Transverse colon (tissue), 4 donors: ENCODE measurements at regions not wholly inside any gene's neighbourhood (a gene's known extent, or its start where the extent isn't known, plus 50 kb on each side); places are given as distances from the start of the nearest gene placed in this dataset.

Source experiments
- DNase-seq: peaks from one replicate; pipeline ENCODE4 v3.0.0-alpha.2; 2019
- H3K27ac ChIP-seq, 4 donors: fragments of 200-600 bp; sonication (generic); 2 replicates each; pipeline ENCODE4 v1.5.1; 2016 to 2018; ENCODE audit warnings: inconsistent platforms in 4 of 4
- H3K27me3 ChIP-seq: fragments of 200-600 bp; sonication (generic); 2 replicates; pipeline ENCODE4 v1.5.1; 2017; ENCODE audit warnings: inconsistent platforms
- H3K36me3 ChIP-seq, 4 donors: fragments of 200-600 bp; sonication (generic); 2 replicates each; pipeline ENCODE4 v1.5.1; 2017 to 2019; ENCODE audit warnings: inconsistent platforms in 4 of 4
- H3K4me1 ChIP-seq, 4 donors: fragments of 200-600 bp; sonication (generic); 2 replicates each; pipeline ENCODE4 v1.5.1; 2017 to 2020; ENCODE audit warnings: inconsistent platforms in 4 of 4
- H3K4me3 ChIP-seq, 4 donors: fragments of 200-600 bp; sonication (generic); 1 replicate in 1 of 4; 2 replicates in 3 of 4; pipeline versions ENCODE4 v1.5.1 to v1.6.1; 2017 to 2019; ENCODE audit warnings: inconsistent platforms in 4 of 4
- H3K9me3 ChIP-seq, 2 donors: fragments of 200-600 bp; sonication (generic); 2 replicates each; pipeline ENCODE4 v1.5.1; 2017 to 2019; ENCODE audit warnings: inconsistent platforms in 2 of 2
- EP300 ChIP-seq: sonication (generic); formaldehyde crosslinking; IDR thresholded peaks from one replicate; pipeline ENCODE4 v1.6.1; 2017; ENCODE audit warnings: antibody characterized with exemption, low read depth
- POLR2A ChIP-seq: fragments of 450-650 bp; IDR thresholded peaks from one replicate; pipeline ENCODE4 v1.6.1; 2016; ENCODE audit warnings: antibody characterized with exemption, mild to moderate bottlenecking, moderate library complexity
- POLR2AphosphoS5 ChIP-seq, 3 donors: sonication (generic); formaldehyde crosslinking; IDR thresholded peaks; one replicate each; pipeline ENCODE4 v1.6.1; 2016; ENCODE audit warnings: antibody characterized with exemption in 3 of 3
- WGBS, 2 donors: methylation state at CpG; one replicate each; pipeline ENCODE4 v1.1.5; 2018; ENCODE audit warnings: low coverage in 1 of 2; 5-methylcytosine and 5-hydroxymethylcytosine counted together
- in situ Hi-C, 4 donors: fragments of 200-750 bp; cut with MboI; loops; one replicate each; pipeline versions ENCODE4 v1.15.0 to v1.15.1; 2017; ENCODE audit warnings: low sequenced_read_pairs in 3 of 4, low pct_ligation_motif_present in 1 of 4, low pct_unique_long_range_greater_than_20kb in 1 of 4
- intact Hi-C: fragments of 100-400 bp; cut with DNase I; formaldehyde crosslinking; loops from one replicate; pipeline ENCODE4 v1.15.1; 2023; ENCODE audit warnings: low total_unique reads
- TF ChIP-seq, protein P1 (sequence below), 5 experiments: fragments of 200-600 bp in 3 of 5; fragments of 450-650 bp in 2 of 5; sonication (generic) in 3 of 5; IDR thresholded peaks; 1 replicate in 2 of 5; 2 replicates in 3 of 5; pipeline ENCODE4 v1.5.1; 2016 to 2017; ENCODE audit warnings: antibody characterized with exemption in 5 of 5, inconsistent platforms in 3 of 5, mild to moderate bottlenecking in 2 of 5, moderate library complexity in 1 of 5

DNA sequence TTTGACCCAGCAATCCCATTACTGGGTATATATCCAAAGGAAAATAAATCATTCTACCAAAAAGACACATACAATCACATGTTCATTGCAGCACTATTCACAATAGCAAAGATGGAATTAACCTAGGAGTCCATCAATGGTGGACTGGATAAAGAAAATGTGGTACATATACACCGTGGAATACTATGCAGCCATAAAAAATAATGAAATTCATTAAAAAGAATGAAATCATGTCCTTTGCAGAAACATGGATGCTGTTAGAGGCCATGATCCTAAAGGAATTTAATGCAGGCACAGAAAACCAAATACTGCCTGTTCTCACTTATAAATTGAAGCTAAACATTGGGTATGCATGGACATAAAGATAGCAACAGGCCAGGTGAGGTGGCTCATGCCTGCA lies 61.9 kb upstream of the BMP6 start:
- no peaks in the 10 kb centered on the region for H3K9me3 ChIP-seq
- TF ChIP-seq POLR2A = no peak
- no peak for TF ChIP-seq EP300
- TF ChIP-seq, protein P1, sequence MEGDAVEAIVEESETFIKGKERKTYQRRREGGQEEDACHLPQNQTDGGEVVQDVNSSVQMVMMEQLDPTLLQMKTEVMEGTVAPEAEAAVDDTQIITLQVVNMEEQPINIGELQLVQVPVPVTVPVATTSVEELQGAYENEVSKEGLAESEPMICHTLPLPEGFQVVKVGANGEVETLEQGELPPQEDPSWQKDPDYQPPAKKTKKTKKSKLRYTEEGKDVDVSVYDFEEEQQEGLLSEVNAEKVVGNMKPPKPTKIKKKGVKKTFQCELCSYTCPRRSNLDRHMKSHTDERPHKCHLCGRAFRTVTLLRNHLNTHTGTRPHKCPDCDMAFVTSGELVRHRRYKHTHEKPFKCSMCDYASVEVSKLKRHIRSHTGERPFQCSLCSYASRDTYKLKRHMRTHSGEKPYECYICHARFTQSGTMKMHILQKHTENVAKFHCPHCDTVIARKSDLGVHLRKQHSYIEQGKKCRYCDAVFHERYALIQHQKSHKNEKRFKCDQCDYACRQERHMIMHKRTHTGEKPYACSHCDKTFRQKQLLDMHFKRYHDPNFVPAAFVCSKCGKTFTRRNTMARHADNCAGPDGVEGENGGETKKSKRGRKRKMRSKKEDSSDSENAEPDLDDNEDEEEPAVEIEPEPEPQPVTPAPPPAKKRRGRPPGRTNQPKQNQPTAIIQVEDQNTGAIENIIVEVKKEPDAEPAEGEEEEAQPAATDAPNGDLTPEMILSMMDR (IDR thresholded peaks at IDR 0.05) = no peak
- no peak for TF ChIP-seq POLR2AphosphoS5 (IDR thresholded peaks at IDR 0.05)
- H3K36me3 ChIP-seq = no peaks in the 10 kb centered on the region
- intact Hi-C loops = no loop called here
- no peak overlapping the region for H3K27ac ChIP-seq
- DNase-seq = no peak
- no peaks in the 10 kb centered on the region for H3K27me3 ChIP-seq
- no peak overlapping the region for H3K4me3 ChIP-seq
- in situ Hi-C loops = no loop called here
- WGBS, 2 donors = 76 to 100% methylated on average over 1 of the region's 1 CpG
- H3K4me1 ChIP-seq = no peaks in the 10 kb centered on the region

DNA sequence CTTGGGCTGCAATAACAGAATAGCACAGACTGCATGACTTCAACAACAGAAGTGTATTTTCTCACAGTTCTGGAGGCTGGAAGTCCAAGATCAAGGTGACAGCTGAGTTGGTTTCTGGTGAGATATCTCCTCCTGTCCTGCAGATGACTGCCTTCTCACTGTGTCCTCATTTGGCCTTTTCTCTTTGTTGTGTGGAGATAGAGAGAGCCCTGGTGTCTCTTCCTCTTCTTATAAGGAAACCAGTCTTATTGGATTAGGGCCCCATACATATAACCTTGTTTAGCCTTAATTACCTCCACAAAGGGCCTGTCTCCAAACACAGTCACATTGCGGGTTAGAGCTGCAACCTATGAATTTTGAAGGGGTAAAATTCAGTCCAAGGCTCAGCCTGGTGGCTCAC lies 57.0 kb upstream of the BMP6 start:
- in situ Hi-C loops (no loop called here), intact Hi-C loops (no loop called here)
- H3K4me1 ChIP-seq = peaks cover 0 to 14% (median 8%) of the 10 kb centered on the region in 4 donors
- no peaks in the 10 kb centered on the region for H3K36me3 ChIP-seq
- H3K4me3 ChIP-seq = no peak overlapping the region
- H3K27me3 ChIP-seq = peaks cover 12% of the 10 kb centered on the region
- no peak for DNase-seq
- 95 to 100% methylated on average over 1 of the region's 1 CpG for WGBS, 2 donors
- no peaks in the 10 kb centered on the region for H3K9me3 ChIP-seq
- TF ChIP-seq, protein P1 (IDR thresholded peaks at IDR 0.05) = no peak
- TF ChIP-seq POLR2AphosphoS5 (IDR thresholded peaks at IDR 0.05) (no peak), POLR2A (no peak), EP300 (no peak)
- no peak overlapping the region for H3K27ac ChIP-seq

DNA sequence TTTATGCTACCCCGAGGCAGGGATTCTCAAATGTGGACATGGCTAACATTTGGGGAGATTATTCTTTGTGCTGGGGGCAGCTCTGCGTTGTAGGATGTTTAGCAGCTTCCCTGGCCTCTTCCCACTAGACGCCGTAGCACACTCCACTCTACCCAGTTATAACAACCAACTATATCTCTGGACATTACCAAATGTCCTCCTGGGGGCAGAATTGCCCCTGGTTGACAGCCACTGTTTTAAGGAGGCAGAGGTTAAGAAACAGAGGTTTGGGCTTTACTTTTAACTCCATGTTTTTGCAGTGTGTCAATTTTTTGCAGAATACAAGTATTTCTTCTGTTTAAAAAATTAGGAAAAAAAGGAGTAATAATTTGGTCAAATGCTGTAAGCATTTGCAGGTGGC lies 56.2 kb upstream of the BMP6 start:
- H3K27ac ChIP-seq = no peak overlapping the region
- H3K4me1 ChIP-seq = peaks cover 0 to 21% (median 8%) of the 10 kb centered on the region in 4 donors
- no peak overlapping the region for H3K4me3 ChIP-seq
- DNase-seq = no peak
- no peaks in the 10 kb centered on the region for H3K9me3 ChIP-seq
- in situ Hi-C loops = no loop called here
- WGBS, 2 donors = 83 to 92% methylated on average over 3 to 4 of the region's 4 CpGs
- no peaks in the 10 kb centered on the region for H3K36me3 ChIP-seq
- intact Hi-C loops = no loop called here
- H3K27me3 ChIP-seq = peaks cover 12% of the 10 kb centered on the region
- TF ChIP-seq POLR2AphosphoS5 (IDR thresholded peaks at IDR 0.05) (no peak), POLR2A (no peak), EP300 (no peak)
- TF ChIP-seq, protein P1 (IDR thresholded peaks at IDR 0.05) = no peak

DNA sequence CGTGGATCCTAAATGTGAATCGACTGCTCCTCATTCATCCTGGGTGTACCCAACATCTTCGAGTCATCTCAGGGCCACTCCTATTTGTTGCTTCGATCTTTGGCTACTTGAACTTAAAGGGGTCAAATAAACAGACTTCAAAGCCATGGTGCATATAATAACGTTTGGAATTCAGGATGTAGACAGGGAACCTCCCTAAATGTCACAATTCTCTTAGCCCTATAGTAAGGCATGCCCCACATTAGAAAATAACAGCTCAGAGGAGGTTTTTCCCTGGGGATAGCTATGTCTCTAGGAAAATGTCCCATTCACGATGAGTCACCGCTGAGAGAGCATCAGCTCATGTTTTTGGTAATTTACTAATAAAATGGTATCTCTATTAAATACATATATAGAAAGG lies 54.8 kb upstream of the BMP6 start:
- in situ Hi-C loops (no loop called here), intact Hi-C loops (no loop called here)
- Histone ChIP-seq H3K27me3 (peaks cover 12% of the 10 kb centered on the region), H3K9me3 (no peaks in the 10 kb centered on the region), H3K4me3 (no peak overlapping the region), H3K27ac (no peak overlapping the region), H3K4me1 (peaks cover 0 to 21% (median 8%) of the 10 kb centered on the region in 4 donors), H3K36me3 (no peaks in the 10 kb centered on the region)
- DNase-seq = no peak
- 54 to 57% methylated on average over 6 to 7 of the region's 7 CpGs for WGBS, 2 donors
- TF ChIP-seq, protein P1 (IDR thresholded peaks at IDR 0.05) = no peak
- no peak for TF ChIP-seq EP300
- TF ChIP-seq POLR2A = no peak
- TF ChIP-seq POLR2AphosphoS5 (IDR thresholded peaks at IDR 0.05) = no peak
